ENCODE measurements at regions not wholly inside any gene's neighbourhood (a gene's known extent, or its start where the extent isn't known, plus 50 kb on each side); places are given as distances from the start of the nearest gene placed in this dataset.
A peak's percentile ranks its signal among the peaks of the same experiment; 100 is the strongest.
"Not testable (repeated sequence)": the region's sequence is repeated elsewhere in the genome, so short reads cannot be mapped to it uniquely, and the experiment has no call there.

- no peaks in the 10 kb centered on the region for H3K4me1 ChIP-seq
- H3K9me3 ChIP-seq = no peaks in the 10 kb centered on the region
- H3K4me3 ChIP-seq = no peak overlapping the region
- no peaks in the 10 kb centered on the region for H3K36me3 ChIP-seq
- intact Hi-C loops (cut with DNase I; ENCODE audit: low total_unique reads) = no loop called here
- no peak for TF ChIP-seq CTCF (IDR thresholded peaks at IDR 0.05)
- TF ChIP-seq POLR2A (IDR thresholded peaks at IDR 0.05) = no peak
- DNase-seq = no peak
- H3K27ac ChIP-seq = no peak overlapping the region
- H3K27me3 ChIP-seq = no peaks in the 10 kb centered on the region
Observed at GRCh38 chrX:2631743-2632532, 59.2 kb upstream of the CD99 start.

DNA sequence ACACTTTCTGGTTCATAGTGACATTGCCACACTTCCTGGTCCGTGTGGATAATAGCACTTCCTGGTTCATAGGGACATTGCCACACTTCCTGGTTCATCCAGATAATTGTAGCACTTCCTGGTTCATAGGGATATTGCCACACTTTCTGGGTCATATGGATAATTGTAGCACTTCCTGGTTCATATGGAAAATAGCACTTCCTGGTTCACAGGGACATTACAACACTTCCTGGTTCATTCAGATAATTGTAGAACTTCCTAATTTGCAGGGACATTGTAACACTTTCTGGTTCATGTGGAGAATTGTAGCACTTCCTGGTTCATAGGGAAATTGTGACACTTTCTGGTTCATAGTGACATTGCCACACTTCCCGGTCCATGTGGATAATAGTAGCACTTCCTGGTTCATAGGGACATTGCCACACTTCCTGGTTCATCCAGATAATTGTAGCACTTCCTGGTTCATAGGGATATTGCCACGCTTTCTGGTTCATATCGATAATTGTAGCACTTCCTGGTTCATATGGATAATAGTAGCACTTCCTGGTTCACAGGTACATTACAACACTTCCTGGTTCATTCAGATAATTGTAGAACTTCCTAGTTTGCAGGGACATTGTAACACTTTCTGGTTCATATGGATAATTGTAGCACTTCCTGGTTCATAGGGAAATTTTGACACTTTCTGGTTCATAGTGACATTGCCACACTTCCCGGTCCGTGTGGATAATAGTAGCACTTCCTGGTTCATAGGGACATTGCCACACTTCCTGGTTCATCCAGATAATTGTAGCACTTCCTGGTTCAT, 60.0 kb upstream of the CD99 start:
- DNase-seq; H3K36me3 ChIP-seq; H3K9me3 ChIP-seq; H3K27ac ChIP-seq; H3K4me3 ChIP-seq; H3K4me1 ChIP-seq; intact Hi-C loops (cut with DNase I; ENCODE audit: low total_unique reads); H3K27me3 ChIP-seq: not testable (repeated sequence)

DNA sequence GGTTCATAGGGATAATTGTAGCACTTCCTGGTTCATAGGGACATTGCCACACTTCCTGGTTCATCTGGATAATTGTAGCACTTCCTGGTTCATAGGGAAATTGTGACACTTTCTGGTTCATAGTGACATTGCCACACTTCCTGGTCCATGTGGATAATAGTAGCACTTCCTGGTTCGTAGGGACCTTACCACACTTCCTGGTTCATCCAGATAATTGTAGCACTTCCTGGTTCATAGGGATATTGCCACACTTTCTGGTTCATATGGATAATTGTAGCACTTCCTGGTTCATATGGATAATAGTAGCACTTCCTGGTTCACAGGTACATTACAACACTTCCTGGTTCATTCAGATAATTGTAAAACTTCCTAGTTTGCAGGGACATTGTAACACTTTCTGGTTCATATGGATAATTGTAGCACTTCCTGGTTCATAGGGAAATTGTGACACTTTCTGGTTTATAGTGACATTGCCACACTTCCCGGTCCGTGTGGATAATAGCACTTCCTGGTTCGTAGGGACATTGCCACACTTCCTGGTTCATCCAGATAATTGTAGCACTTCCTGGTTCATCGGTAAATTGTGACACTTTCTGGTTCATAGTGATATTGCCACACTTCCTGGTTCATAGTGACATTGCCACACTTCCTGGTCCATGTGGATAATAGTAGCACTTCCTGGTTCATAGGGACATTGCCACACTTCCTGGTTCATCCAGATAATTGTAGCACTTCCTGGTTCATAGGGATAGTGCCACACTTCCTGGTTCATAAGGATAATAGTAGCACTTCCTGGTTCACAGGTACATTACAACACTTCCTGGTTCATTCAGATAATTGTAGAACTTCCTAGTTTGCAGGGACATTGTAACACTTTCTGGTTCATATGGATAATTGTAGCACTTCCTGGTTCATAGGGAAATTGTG, 60.8 kb upstream of the CD99 start:
- DNase-seq = peak in 1 of 2 donors; percentile 30
- H3K4me3 ChIP-seq; H3K36me3 ChIP-seq; H3K27me3 ChIP-seq; H3K27ac ChIP-seq; H3K9me3 ChIP-seq; intact Hi-C loops (cut with DNase I; ENCODE audit: low total_unique reads); H3K4me1 ChIP-seq: not testable (repeated sequence)

- no peaks in the 10 kb centered on the region for H3K36me3 ChIP-seq
- TF ChIP-seq POLR2A (IDR thresholded peaks at IDR 0.05) (no peak), CTCF (IDR thresholded peaks at IDR 0.05) (no peak)
- H3K27ac ChIP-seq = no peak overlapping the region
- no peak for DNase-seq
- no peaks in the 10 kb centered on the region for H3K27me3 ChIP-seq
- H3K4me3 ChIP-seq = no peak overlapping the region
- intact Hi-C loops (cut with DNase I; ENCODE audit: low total_unique reads) = no loop called here
- no peaks in the 10 kb centered on the region for H3K9me3 ChIP-seq
- no peaks in the 10 kb centered on the region for H3K4me1 ChIP-seq
Observed at GRCh38 chrX:2629316-2630007, 61.6 kb upstream of the CD99 start.

- no peaks in the 10 kb centered on the region for H3K36me3 ChIP-seq
- no peak for DNase-seq
- intact Hi-C loops (cut with DNase I; ENCODE audit: low total_unique reads) = no loop called here
- no peaks in the 10 kb centered on the region for H3K4me1 ChIP-seq
- no peaks in the 10 kb centered on the region for H3K9me3 ChIP-seq
- no peaks in the 10 kb centered on the region for H3K27me3 ChIP-seq
- TF ChIP-seq CTCF (IDR thresholded peaks at IDR 0.05) (no peak), POLR2A (IDR thresholded peaks at IDR 0.05) (no peak)
- no peak overlapping the region for H3K4me3 ChIP-seq
- H3K27ac ChIP-seq = no peak overlapping the region
Observed at GRCh38 chrX:2628751-2629315, 62.3 kb upstream of the CD99 start.
